HG03159 (cell line): ENCODE measurements at regions not wholly inside any gene's neighbourhood (a gene's known extent, or its start where the extent isn't known, plus 50 kb on each side); places are given as distances from the start of the nearest gene placed in this dataset.
"Not testable (repeated sequence)": the region's sequence is repeated elsewhere in the genome, so short reads cannot be mapped to it uniquely, and the experiment has no call there.

Experiments used
- ATAC-seq: cut with Tn5 transposase; IDR thresholded peaks from one replicate; pipeline ENCODE4 v1.9.1; 2021; ENCODE audit warnings: mild to moderate bottlenecking, moderate library complexity; ENCODE audit not compliant: unreplicated experiment

DNA sequence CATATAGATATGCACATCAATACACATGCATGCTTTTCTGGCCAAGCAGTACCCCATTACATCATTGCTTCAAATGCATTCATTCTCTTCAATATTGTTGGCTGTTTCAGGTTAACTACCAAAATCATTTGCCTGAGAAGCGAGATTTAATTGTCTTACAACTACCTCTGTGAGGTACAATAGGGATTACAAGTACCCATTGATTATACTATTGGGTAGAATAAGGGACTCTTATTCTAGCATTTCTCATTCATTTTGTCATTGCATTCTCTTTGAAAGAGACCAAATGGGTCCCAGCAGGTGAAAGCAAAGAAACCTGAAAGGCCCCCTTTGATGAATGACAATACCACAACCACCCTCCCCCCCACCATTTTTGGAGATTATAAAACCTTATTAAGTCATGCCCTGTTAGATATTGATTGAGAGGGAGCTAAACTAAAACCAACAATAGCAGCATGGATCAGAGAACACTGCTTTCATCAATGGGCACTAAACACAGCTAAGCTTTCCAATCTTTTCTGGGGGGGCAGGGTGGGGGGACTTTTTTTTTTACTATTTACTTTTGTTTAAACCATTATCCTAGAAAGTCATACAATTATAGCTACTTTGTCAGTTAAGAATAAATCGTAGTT, 375.0 kb upstream of the CCNH start:
- no peak for ATAC-seq

DNA sequence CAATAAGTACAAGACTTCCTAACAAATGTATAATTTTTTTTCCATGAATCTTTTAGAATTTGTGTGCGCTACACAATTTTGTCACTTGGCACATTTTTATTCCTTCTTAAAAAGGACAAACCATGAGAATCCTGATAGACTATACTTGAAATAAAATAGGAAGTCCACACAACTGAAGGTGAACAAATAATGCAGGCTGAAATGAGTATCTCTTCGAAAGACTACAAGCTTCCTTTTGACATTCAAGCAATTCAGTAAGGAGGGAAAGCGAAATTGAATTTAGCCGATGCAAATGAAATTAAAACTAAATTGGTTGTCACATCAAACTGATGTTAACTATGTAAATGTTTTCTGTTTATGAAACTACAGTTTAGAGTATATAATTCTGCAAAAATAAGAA, 374.4 kb upstream of the CCNH start:
- ATAC-seq = no peak

DNA sequence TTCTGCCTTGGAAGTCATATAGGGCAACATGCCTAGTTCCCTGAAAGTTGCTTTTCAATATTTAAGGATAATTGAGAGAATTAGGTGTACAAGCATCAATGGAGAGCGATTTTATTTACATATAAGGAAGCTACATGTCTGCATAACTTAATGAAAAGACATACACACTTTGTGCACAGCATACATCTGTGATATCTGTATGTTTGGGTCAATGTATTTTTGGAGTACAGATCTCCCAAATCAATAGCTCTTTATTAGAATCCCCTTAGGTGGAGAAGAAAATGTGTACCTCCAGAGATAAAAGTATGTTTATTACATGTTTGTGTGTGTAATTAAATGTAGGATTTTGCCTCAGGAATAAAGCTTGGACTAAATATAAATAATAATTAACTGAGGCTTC, 373.7 kb upstream of the CCNH start:
- ATAC-seq = no peak

DNA sequence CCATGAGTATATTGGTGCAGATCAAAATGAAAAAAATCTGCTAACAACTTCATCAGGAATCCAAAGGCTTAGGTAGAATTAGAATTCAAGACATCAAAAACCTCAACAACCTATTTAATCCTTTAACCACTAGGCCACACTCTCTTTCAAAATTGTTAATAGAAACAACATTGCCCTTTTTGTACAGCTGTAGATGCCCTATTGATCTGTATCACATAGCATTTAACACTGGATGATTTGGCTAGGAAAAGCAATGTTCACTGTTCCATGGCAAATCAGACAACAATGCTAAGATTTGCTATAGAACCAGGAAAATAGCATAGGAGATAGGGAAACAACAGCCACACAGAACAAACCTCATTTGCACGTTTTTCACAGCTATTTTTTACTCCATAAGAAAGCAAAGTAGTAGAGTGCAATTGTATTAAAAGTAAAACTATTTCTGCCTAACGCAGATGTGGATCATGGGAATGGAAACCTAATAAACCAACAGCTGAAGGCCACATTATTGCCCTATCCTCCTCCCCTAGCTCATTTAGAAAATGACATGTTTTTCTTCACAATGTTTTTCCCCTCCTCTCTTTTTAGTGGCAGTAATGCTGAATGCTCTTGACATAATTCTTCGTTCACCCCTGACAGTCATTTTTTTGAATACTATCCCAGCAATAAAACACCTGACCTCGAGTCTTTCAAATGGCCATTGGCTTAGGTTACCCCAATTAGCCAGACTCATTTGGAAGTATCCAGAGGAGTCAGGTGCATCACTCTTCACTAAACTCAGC, 373.0 kb upstream of the CCNH start:
- ATAC-seq = no peak

DNA sequence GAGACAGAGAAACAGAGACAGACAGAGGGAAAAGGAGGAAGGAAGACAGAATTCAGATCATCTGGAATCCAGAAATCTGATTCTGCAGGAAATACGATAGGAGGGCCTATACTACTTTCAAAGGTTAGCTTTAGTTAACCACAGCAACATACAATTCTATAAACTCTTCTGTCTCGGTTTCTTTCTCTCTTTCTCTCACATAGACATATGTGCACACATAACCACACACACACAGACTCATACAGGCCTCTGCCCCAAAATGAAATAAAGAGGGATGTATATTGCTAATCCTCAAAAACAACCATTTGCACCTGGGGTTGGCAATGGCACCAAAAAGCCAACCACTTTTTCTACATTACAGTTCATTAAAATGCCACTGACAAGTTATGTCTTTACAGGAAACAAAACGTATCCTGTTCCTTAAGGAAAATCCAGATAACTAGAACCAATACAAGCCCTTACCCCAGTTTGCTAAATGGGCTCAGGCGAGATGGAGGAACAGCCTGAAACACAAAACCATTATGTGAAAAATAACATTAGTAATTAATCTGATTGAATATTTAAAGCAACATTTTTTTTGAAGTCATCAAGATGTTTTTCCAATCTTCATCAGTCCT, 372.3 kb upstream of the CCNH start:
- no peak for ATAC-seq

DNA sequence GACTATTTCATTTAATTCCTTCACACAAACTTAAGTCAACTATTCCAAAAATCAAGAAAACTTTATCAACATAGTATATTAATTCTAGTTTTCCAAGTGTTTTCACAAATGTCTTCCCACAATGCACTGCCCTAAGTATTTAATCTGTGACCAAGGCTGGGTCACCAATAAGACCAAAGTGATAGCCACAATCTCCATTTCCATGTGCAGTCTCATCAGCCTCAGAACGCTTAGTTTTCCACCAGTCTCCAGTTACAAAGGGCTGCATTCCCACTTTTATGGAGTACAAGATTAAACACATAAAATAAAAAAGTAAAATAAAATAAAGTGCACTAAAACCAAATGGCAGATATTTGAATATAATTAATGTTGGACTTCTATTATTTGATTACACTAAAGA, 371.6 kb upstream of the CCNH start:
- no peak for ATAC-seq

DNA sequence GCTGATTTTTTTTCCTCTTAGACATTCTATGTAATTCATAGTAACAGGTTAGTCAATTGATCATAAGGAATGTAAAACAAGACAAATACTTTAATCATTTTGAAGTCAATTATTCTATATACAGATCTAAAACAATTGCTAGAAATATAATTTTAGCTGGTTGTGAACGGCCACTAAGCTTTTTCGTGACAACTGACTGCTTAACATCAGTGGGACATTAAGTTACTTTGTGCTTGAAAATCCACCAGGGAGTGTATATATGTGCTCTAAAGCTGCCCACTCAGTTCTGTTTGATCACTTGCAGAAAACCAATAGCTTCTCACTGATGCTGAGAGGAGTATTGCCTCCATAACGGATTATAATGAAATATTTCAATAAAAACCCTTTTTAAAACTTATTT, 370.2 kb upstream of the CCNH start:
- ATAC-seq = no peak

DNA sequence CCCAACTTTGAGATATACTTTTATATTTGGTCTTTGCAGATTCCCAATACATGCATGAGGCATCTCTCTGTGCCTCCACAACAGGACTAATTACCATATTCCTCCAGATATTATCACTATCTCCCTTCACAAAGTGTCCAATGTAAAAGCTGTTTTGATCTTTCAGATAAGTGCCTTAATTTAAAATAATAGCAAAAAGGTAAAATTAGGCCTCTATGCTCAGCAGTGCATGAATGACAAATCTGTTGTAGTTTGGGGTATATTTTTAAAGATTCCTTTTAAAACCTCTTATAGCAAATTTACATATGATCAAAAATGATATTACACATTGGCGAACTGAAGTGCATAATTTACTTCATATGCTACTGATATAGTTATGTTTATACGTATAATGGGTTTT, 369.2 kb upstream of the CCNH start:
- no peak for ATAC-seq

DNA sequence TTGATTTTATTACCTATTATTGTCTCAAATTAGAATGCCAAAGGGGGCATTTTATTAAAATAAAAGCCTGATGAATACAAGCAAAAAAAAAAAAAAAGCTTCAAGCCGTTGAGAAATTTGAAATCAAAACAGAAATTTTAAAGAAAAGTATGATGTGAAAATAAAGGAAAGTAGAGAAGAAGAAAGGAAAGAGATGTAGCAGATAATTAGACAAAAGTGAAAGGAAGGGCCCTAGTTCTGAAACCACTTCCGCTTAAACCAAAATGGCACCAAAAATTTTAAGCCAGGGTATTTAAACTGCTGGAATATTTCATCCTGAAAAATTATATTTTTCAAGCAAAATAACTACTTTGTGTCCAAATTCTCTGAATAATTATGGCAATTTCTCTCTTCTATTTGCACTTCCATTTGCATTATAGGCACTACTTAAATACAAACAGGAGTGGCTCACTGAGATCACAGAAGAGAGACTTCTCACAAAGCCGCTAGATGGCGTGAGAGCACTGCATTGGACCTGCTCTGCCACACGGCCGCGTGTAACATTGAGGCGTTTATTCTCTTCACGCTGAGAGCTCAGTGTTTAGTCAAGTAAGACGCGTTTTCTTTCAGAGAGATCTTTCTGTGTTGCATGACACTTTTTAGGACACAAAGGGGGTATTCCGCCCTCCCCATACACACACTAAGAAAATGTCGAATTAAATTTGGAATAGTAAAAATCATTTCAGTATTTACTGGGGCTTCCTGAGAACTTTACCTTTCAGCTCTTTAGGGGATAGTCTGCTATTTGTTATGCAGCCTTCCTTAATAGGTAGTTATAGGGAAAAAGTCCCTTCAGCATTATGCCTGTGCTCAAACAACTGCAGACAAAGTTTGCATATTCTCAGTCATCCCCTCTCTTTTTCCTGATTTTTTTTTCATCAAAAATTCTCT, 368.4 kb upstream of the CCNH start:
- peak; percentile 100 for ATAC-seq

DNA sequence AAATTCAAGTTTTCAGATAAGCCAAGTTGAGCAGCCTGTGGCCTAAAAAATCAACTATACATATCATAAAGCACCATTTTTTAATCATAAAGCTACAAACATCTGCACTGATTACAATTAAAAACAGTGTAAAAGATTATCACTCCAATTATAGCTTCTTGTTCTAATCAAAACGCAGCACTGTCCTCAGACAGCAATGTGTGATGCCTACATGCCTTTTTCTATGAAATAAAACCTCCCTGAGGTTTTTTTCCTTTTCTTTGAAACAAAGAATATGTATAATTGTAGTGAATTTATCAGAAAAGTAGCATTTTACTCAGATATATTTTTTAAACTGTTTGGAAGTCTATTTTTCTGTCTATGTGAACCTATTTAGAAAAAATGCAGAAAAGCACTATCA, 366.1 kb upstream of the CCNH start:
- ATAC-seq = no peak

DNA sequence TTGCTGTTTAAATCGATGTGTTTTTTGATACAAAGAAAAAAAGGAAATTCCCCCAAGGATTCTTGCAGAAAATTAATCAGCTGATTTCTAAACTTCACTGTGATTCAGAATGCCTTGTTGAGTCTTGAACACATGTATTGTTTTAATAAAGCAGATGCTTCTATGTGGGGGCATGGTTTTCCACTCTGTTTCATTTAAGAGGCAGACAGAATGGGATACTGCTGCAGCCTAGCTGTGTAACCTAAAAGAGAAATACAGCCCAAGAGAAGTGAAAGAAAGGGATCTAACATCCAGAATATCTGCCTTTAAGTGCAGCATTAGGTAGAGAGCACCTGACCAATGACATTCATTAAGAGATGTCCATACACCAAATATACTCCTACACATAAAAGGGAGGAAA, 365.1 kb upstream of the CCNH start:
- ATAC-seq = no peak

DNA sequence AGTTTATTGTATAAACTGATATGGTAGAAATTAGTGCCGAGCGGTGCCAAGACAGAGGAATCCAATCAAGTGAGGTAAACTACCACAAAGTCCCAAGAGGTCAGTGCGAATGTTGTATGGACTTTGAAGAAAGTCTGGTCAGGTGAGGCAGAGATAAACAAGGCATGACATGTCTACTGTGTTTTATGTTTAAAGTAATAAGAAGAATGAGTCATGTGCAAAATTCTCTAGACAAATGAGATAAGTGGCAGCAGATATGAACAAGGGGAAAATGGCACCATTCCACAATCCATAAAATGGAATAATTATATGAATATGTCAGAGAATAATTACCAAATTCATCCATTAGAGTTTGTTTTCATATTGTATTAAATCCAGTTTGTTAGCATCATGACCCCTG, 364.1 kb upstream of the CCNH start:
- no peak for ATAC-seq

DNA sequence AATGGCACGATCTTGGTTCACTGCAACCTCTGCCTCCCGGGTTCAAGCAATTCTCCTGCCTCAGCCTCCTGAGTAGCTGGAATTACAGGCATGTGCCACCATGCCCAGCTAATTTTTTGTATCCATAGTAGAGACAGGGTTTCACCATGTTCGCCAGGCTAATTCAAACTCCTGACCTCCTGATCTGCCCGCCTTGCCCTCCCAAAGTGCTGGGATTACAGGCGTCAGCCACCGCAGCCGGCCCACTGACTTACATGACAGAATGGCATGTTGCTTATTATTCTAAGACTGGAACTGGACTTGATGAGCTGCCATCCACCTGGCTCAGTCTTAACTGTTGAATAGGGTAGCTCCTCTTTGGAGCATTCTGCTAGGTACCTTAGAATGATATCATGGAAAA, 363.6 kb upstream of the CCNH start:
- not testable (repeated sequence) for ATAC-seq

DNA sequence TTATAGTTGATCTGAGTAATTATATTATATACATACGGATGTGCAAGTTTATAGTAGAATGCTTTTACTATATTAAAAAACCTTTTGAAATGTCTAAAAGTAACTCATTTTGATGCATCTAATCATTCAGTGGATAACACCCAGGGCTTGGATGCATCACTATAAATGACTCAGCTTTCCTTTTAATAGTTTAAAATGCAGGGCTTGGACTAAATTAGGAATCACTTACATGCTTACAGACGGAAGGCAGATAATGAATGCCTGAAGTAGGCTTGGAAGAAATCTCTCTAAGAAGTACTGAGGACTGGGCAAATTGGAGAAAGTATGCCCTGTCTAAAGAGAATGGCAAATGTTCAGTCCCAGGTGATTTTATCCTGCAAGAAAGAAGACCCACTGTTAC, 362.5 kb upstream of the CCNH start:
- ATAC-seq = no peak

DNA sequence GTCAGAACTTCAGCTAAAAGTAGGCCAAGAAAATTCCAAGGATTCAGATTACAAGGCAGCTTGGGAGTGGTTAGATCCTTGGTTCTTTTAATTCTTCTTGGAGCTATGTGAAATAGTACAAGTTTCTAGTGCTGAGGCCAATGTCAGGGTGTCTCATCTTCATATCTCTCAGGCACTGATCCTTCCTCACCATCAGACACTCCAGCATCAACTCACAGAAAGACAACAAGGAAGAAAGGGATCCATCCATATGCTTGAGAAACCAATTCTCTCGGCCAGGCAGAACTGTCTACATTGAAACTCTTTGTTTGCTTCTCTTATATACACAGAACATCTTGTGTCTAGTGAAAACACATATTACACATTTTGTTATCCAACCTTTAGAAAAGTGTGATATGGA, 362.1 kb upstream of the CCNH start:
- ATAC-seq = no peak

DNA sequence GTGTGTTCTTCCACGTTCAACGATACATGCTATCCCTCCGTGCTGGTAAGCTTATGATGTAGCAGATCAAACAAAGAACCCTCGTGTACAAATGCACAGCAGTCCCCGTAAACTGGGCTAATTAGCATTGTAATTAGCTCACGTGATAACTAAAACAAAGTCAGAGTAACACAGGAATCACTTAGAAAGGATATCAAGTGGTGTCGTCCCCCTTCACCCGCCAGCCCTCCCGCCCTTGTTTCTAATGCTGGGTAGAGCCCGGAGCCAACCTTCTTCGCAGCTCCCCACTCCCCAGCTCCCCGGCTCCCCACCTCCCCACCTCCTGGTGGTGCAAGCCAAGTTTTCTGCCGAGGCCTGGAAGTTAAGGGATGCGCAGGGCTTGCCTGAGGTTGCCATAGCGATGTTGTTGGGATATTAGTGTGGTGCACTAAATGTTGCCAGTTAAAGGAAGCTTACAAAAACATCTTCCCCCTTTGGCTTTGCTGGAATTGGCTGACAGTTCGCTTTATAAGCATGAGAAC, 357.9 kb upstream of the CCNH start:
- ATAC-seq = no peak

DNA sequence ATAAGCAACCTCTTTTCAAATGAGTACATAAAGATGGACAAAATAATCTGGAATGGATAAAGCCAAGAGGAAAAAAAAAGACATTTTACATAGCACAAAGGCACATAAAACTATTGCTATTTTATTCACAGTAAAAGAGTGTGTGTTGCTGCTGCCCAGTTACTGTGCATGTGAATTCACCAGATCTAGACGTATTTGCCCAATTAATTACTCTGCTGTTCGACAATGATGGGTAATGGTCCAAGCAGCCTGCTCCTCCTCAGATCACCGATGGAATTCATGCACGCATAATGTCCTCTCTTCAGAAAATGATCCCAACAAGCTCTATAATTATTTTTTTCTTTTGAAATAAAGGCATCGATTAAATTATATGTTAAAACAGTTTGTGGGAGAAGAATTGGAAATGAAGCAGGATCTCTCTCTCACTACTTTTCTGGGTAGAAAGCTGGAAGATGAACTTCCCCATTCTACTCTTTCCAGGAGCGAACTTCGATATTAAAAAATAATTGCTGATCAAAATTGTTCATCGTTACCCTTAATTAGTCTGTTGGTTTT, 357.4 kb upstream of the CCNH start:
- ATAC-seq = no peak

DNA sequence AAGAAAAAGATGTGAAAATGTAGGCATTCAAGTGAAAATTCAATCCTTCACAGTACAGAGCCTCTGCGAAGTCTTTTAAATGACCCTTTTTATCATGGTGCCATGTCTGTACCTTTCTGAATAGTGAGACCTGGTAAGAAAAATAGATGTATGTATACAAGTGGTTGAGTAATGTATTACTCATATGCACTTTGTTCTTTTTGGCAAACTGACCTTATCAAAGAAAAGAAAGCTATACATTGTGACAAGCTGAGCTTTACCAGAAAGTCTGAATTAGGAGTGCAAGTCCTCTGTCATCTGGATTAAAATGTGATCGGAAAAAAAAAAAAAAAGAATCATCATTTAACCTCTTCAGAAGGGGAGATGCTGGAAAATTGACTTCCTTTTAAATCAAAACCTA, 356.4 kb upstream of the CCNH start:
- ATAC-seq = no peak

DNA sequence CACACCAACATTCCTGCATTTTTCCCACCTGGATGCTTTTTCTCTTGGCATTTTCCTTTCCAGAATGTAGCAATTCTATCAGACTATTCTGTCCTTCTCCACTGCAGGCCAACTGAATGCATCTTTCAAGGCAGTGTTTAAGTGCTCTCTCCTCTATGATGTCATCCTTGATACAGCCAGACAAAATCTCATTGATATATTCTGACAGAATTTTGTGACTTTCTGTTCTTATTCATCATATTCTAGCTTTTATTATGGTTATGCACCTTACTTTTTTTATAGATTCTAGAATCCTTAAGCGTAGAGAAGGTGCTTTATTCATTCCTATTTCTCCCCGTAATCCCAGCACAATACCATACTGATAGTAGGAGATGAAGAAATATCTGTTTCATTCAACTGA, 355.5 kb upstream of the CCNH start:
- ATAC-seq = no peak

DNA sequence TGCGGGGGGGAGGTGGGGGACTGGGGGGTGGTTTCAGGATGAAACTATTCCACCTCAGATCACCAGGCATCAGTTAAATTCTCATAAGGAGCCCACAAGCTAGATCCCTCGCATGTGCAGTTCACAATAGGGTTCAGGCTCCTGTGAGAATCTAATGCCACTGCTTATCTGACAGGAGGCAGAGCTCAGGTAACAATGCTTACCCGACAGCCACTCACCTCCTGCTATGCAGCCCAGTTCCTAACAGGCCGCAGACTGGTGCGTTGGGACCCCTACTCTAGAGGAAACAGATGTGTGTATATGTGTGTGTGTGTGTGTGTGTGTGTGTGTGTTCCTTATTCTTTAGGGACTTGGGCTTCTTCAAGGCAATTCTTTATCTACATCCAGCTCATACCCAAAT, 352.3 kb upstream of the CCNH start:
- no peak for ATAC-seq

DNA sequence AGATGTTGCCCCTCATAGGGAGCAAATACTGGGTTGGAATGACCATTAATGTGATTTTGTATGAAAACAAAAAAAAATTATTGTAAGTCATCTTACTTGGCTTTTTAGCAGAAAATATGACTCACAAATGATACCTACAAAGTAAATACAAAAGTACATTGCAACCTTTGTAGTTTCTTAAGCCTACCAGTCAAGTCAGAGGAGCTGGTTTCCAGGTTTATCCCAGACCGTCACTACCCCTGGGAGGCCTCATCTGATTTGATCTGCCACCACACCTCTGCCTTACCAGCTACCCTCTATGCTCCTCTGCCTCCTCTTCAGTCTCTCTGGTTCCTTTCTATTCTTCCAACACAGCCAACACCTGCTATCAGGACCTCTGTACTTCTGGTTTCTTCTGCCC, 349.9 kb upstream of the CCNH start:
- no peak for ATAC-seq
